WTC11 (cell line): ENCODE measurements at regions not wholly inside any gene's neighbourhood (a gene's known extent, or its start where the extent isn't known, plus 50 kb on each side); places are given as distances from the start of the nearest gene placed in this dataset.

Experiments used
- ATAC-seq: fragments of 200-7000 bp; cut with Tn5 transposase; 2 replicates; pipeline ENCODE4 v1.10.0; 2021; ENCODE audit warnings: mild to moderate bottlenecking, moderate library complexity
- CTCF ChIA-PET: fragments of 300-600 bp; sonication (Branson Sonifier 250); formaldehyde crosslinking; loops from one replicate; lab custom pipeline; 2021; ENCODE audit warnings: antibody characterized with exemption; lab: Charles Lee
- POLR2A ChIA-PET: fragments of 350-600 bp; sonication (Branson Sonifier 250); formaldehyde crosslinking; loops from one replicate; lab custom pipeline; 2021; ENCODE audit warnings: antibody characterized with exemption; lab: Charles Lee
- DNase-seq: peaks from one replicate; pipeline ENCODE4 v3.0.0; 2021; ENCODE audit warnings: low spot score
- H3K27ac Mint-ChIP-seq: 2 replicates; pipeline ENCODE4 v1.8.0; 2021; ENCODE audit warnings: mixed read lengths
- H3K27me3 Mint-ChIP-seq: 2 replicates; pipeline ENCODE4 v1.8.0; 2021; ENCODE audit warnings: low read depth, mild to moderate bottlenecking, moderate library complexity, mixed read lengths
- H3K36me3 Mint-ChIP-seq: 2 replicates; pipeline ENCODE4 v1.8.0; 2021; ENCODE audit warnings: mixed read lengths
- H3K4me1 Mint-ChIP-seq: 2 replicates; pipeline ENCODE4 v1.8.0; 2022; ENCODE audit warnings: mixed read lengths
- H3K4me3 Mint-ChIP-seq: 2 replicates; pipeline ENCODE4 v1.8.0; 2021; ENCODE audit warnings: mild to moderate bottlenecking, moderate library complexity, mixed read lengths
- H3K9me3 Mint-ChIP-seq: 2 replicates; pipeline ENCODE4 v1.8.0; 2021; ENCODE audit warnings: mixed read lengths
- ATF6 ChIP-seq: sonication (generic); formaldehyde crosslinking; IDR thresholded peaks from 2 replicates; pipeline ENCODE4 v1.8.1; 2023; ENCODE audit warnings: mild to moderate bottlenecking, missing genetic modification reagents
- CREM ChIP-seq: sonication (generic); formaldehyde crosslinking; IDR thresholded peaks from 2 replicates; pipeline ENCODE4 v1.8.1; 2022; ENCODE audit warnings: mild to moderate bottlenecking, missing genetic modification reagents, moderate library complexity
- ERG ChIP-seq: fragments of 250-450 bp; sonication (Bioruptor Pico); IDR thresholded peaks from 2 replicates; pipeline ENCODE4 v1.8.0; 2021; ENCODE audit warnings: mild to moderate bottlenecking
- ETV6 ChIP-seq: sonication (generic); formaldehyde crosslinking; IDR thresholded peaks from 2 replicates; pipeline ENCODE4 v1.8.1; 2022; ENCODE audit warnings: mild to moderate bottlenecking, missing genetic modification reagents
- FOXP4 ChIP-seq: sonication (generic); formaldehyde crosslinking; IDR thresholded peaks from 2 replicates; pipeline ENCODE4 v1.8.0; 2022; ENCODE audit warnings: mild to moderate bottlenecking, missing genetic modification reagents
- GTF2I ChIP-seq: fragments of 250-450 bp; sonication (Bioruptor Pico); conservative IDR thresholded peaks from 2 replicates; pipeline ENCODE4 v1.4.0; 2021; ENCODE audit warnings: mild to moderate bottlenecking
- IRF2 ChIP-seq: sonication (generic); formaldehyde crosslinking; IDR thresholded peaks from 2 replicates; pipeline ENCODE4 v1.8.0; 2022; ENCODE audit warnings: low read depth, missing genetic modification reagents, borderline replicate concordance
- JUN ChIP-seq: sonication (generic); formaldehyde crosslinking; IDR thresholded peaks from 2 replicates; pipeline ENCODE4 v1.8.0; 2023; ENCODE audit warnings: mild to moderate bottlenecking, missing genetic modification reagents
- NR1H2 ChIP-seq: sonication (generic); formaldehyde crosslinking; IDR thresholded peaks from 2 replicates; pipeline ENCODE4 v1.9.0; 2021; ENCODE audit warnings: mild to moderate bottlenecking, moderate library complexity, missing genetic modification reagents
- NR3C1 ChIP-seq: sonication (generic); formaldehyde crosslinking; conservative IDR thresholded peaks from 2 replicates; pipeline ENCODE4 v1.8.1; 2023; ENCODE audit warnings: low read depth, mild to moderate bottlenecking, missing genetic modification reagents
- STAT6 ChIP-seq: sonication (generic); formaldehyde crosslinking; conservative IDR thresholded peaks from 2 replicates; pipeline ENCODE4 v1.8.1; 2023; ENCODE audit warnings: mild to moderate bottlenecking, low read depth, missing genetic modification reagents, moderate library complexity
- USF2 ChIP-seq: sonication (generic); formaldehyde crosslinking; IDR thresholded peaks from 2 replicates; pipeline ENCODE4 v1.8.1; 2023; ENCODE audit warnings: mild to moderate bottlenecking, missing genetic modification reagents, moderate library complexity
- ZNF138 ChIP-seq: sonication (generic); formaldehyde crosslinking; conservative IDR thresholded peaks from 2 replicates; pipeline ENCODE4 v1.8.1; 2022; ENCODE audit warnings: mild to moderate bottlenecking, moderate library complexity, missing genetic modification reagents
- ZNF232 ChIP-seq: sonication (generic); formaldehyde crosslinking; IDR thresholded peaks from 2 replicates; pipeline ENCODE4 v1.8.0; 2022; ENCODE audit warnings: mild to moderate bottlenecking, missing genetic modification reagents
- ZNF416 ChIP-seq: fragments of 250-450 bp; sonication (Bioruptor Pico); IDR thresholded peaks from 2 replicates; pipeline ENCODE4 v1.9.0; 2021; ENCODE audit warnings: mild to moderate bottlenecking, inconsistent platforms
- ZNF532 ChIP-seq: fragments of 250-450 bp; sonication (Bioruptor Pico); IDR thresholded peaks from 2 replicates; pipeline ENCODE4 v1.9.0; 2021; ENCODE audit warnings: mild to moderate bottlenecking, borderline replicate concordance
- TF ChIP-seq, protein P1 (sequence below): sonication (generic); formaldehyde crosslinking; IDR thresholded peaks from 2 replicates; pipeline ENCODE4 v1.8.0; 2022; ENCODE audit warnings: mild to moderate bottlenecking, missing genetic modification reagents
- TF ChIP-seq, protein P2 (sequence below): sonication (generic); formaldehyde crosslinking; IDR thresholded peaks from 2 replicates; pipeline ENCODE4 v1.8.1; 2022; ENCODE audit warnings: mild to moderate bottlenecking, missing genetic modification reagents, moderate library complexity, borderline replicate concordance

DNA sequence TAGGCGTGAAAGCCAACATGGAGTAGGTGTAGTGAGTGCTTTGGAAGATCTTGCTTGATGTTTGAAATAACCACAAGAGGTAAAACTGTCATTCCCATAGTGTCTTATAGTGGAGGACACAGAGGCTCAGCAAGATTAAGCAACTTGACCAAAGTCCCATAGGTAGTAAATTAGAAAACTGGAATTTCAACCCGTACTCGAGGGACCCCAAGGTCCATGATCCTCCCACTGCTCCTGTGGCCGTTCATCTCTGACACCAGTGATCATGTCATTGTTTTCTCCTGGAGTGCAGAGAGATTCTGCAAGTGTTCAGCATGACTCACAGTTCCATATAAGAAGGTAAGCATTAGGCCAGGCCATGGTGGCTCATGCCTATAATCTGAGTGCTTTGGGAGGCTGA lies 126.9 kb downstream of the FGF9 start:
- ATAC-seq: no peak
- TF ChIP-seq IRF2: no peak
- TF ChIP-seq GTF2I (CRISPR knock-in tag): no peak
- no peak for TF ChIP-seq ZNF232 (CRISPR knock-in tag)
- TF ChIP-seq CREM (CRISPR knock-in tag): no peak
- CTCF ChIA-PET: no interaction called here
- Mint-ChIP-seq H3K36me3 (no peaks in the 10 kb centered on the region), H3K27me3 (no peaks in the 10 kb centered on the region), H3K9me3 (peaks cover 10% of the 10 kb centered on the region; the same call in 1 of the 2 replicates), H3K4me1 (no peaks in the 10 kb centered on the region; the same call in 1 of the 2 replicates), H3K27ac (no peak overlapping the region), H3K4me3 (no peak overlapping the region)
- DNase-seq: no peak
- POLR2A ChIA-PET: no interaction called here

- ATAC-seq: no peak
- Mint-ChIP-seq H3K36me3 (no peaks in the 10 kb centered on the region), H3K9me3 (peaks cover 10% of the 10 kb centered on the region; the same call in 1 of the 2 replicates), H3K27ac (no peak overlapping the region), H3K4me1 (no peaks in the 10 kb centered on the region; the same call in 1 of the 2 replicates), H3K4me3 (no peak overlapping the region), H3K27me3 (no peaks in the 10 kb centered on the region)
- CTCF ChIA-PET: no interaction called here
- POLR2A ChIA-PET: no interaction called here
- DNase-seq: no peak
- TF ChIP-seq ZNF416 (no peak), ZNF532 (CRISPR knock-in tag) (no peak), NR1H2 (CRISPR knock-in tag) (no peak), ATF6 (no peak), JUN (CRISPR knock-in tag) (no peak), USF2 (CRISPR knock-in tag) (no peak), ZNF138 (CRISPR knock-in tag) (no peak), ETV6 (CRISPR knock-in tag) (no peak), CREM (CRISPR knock-in tag) (no peak), ERG (CRISPR knock-in tag) (no peak), STAT6 (CRISPR knock-in tag) (no peak), FOXP4 (no peak), IRF2 (no peak), NR3C1 (CRISPR knock-in tag) (no peak)
- TF ChIP-seq, protein P1, sequence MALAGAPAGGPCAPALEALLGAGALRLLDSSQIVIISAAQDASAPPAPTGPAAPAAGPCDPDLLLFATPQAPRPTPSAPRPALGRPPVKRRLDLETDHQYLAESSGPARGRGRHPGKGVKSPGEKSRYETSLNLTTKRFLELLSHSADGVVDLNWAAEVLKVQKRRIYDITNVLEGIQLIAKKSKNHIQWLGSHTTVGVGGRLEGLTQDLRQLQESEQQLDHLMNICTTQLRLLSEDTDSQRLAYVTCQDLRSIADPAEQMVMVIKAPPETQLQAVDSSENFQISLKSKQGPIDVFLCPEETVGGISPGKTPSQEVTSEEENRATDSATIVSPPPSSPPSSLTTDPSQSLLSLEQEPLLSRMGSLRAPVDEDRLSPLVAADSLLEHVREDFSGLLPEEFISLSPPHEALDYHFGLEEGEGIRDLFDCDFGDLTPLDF (CRISPR knock-in tag): no peak
- TF ChIP-seq, protein P2, sequence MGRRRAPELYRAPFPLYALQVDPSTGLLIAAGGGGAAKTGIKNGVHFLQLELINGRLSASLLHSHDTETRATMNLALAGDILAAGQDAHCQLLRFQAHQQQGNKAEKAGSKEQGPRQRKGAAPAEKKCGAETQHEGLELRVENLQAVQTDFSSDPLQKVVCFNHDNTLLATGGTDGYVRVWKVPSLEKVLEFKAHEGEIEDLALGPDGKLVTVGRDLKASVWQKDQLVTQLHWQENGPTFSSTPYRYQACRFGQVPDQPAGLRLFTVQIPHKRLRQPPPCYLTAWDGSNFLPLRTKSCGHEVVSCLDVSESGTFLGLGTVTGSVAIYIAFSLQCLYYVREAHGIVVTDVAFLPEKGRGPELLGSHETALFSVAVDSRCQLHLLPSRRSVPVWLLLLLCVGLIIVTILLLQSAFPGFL (CRISPR knock-in tag): no peak
These were observed 127.3 kb downstream of the FGF9 start for GRCh38 chr13:21798181-21798580.
